HG03159 (cell line): ENCODE measurements at regions not wholly inside any gene's neighbourhood (a gene's known extent, or its start where the extent isn't known, plus 50 kb on each side); places are given as distances from the start of the nearest gene placed in this dataset.

ENCODE experiments used
- ATAC-seq: cut with Tn5 transposase; IDR thresholded peaks from one replicate; pipeline ENCODE4 v1.9.1; 2021; ENCODE audit warnings: mild to moderate bottlenecking, moderate library complexity; ENCODE audit not compliant: unreplicated experiment

DNA sequence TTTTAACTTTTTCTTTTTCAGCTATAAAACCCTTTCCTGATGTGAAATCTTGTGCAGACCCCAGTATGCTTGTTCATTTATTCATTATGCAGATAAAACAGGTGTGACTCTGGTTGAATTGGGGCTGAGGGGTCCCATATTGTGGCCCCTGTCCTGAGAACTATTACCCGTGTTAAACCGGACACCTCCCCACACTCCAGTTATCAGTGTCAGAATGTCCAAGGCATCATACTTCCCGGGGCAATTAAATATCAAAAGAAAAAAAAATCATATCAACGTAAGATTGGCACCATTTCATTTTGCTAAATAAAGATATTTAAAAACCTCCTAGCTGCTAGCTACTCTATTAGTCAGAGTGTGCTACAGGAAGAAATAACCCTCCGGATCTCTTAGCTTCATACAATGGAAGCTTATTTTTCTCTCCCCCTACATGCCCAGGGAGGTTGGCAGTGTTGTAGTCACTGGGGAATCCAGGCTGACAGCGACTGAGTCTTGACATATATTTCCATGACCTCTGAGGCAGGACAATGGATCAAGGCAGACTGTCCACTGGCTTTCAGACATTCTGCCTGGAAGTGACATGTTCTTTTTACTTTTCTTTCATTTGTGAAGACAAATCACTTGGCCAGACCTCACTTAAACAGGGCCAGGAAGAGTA, 170.0 kb downstream of the SEC61B start:
- ATAC-seq, result no peak

DNA sequence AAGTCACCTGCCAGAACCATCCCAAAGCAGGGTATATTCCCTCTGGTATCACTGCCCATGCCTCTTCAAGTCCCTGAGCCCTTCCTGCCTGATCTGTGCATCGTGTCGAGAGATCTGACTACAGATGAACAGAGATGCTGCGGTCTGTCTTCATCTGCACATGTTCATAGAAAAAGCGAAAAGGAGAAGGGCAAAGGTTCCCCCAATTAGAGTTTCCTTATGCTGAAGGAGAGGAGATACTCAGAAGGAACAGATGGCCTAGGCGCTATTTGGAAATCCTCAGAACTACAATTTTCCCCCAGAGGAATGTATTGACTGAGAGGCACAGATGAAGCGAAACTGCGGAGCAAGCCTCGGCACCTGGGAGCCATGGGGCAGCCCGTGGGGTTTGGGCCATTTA, 170.9 kb downstream of the SEC61B start:
- ATAC-seq, result no peak

DNA sequence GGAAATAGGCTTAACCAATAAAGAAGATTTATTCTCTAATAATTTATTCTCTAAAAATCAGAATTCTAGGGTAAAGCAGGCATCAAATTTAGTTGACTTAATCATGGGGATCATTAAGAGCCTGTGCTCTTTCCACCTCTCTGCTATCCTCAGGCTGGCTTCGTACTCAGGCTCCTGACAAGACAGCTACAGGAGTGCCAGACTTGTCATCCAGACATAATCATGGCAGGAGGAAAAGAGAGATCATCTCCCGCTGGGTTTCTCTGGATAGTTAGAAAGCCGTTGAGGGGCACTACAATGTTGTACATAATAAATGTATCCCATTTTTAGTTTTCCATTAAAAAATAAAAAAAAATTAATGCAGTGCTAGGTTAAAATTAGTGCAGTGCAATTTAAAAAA, 171.9 kb downstream of the SEC61B start:
- ATAC-seq, result no peak

DNA sequence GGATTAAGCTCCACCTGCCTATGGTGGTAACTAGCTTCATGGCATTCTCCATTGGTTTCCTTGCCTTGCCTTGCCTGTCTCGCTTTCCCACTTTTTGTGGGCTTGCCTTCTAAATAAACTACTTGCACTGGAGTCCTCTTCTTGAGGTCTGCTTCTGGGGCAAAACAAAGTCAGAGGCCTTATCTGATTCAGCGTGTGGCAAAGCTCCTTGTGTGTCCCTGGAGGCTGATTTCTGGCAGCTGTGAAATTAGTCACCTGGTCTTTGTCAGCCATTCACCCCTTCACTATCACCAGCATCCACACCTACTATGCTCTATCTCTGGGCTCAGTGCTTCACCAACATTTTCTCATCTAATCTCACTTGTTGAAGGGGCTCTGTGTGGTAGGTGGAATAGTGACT, 176.2 kb downstream of the SEC61B start:
- no peak for ATAC-seq

- no peak for ATAC-seq
Observed at GRCh38 chr9:99399474-99399873, 177.4 kb downstream of the SEC61B start.

DNA sequence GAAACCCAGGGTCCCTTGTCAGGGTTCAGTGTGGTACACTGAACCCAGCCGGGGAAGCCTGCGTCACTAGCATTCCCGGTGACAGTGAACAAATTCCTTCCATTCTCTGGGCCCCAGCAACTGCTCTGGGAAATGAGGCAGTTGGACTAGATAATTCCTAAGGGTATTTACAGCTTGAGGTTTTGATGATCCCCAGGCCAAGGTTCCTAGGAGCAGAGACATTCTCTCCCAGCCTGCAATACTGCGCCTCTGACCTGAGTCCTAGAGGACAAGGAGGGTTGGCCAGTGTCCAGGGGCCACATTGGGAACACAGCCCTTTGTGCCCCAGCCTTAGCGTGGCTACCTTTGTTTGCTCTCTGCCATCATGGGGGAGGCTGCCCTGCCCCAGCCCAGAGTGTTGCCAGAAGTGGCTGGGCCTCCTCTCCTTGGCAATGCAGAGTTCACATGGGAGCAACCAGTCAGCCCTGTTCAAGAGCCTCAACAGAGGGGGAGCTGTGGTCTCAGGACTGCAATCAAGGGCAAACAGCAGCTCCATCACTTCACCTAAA, 178.2 kb downstream of the SEC61B start:
- no peak for ATAC-seq

- no peak for ATAC-seq
Observed at GRCh38 chr9:99401680-99402504, 179.8 kb downstream of the SEC61B start.

- ATAC-seq, result no peak
Observed at GRCh38 chr9:99403371-99403770, 181.3 kb downstream of the SEC61B start.

DNA sequence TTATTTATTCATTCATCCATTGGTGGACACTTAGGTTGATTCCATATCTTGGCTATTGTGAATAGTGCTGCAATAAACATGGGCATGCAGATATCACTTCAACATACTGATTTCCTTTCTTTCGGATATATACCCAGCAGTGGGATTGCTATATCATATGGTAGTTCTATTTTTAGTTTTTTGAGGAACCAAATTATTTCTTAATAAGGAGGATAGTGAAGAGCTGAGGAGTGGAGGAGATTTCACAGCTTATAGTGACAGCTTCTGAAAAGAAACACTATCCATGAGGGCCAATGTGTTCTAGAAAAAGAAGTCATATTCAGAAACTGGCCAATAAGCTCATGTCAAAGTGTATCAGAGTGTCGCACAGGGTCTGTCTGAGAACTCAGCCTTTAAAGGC, 183.3 kb downstream of the SEC61B start:
- no peak for ATAC-seq

- no peak for ATAC-seq
Observed at GRCh38 chr9:99406939-99407338, 184.9 kb downstream of the SEC61B start.

GRCh38 chr9:99411068-99411467, 189.0 kb downstream of the SEC61B start:
- ATAC-seq, result no peak

- ATAC-seq, result no peak
Observed at GRCh38 chr9:99411479-99412115, 189.5 kb downstream of the SEC61B start.

DNA sequence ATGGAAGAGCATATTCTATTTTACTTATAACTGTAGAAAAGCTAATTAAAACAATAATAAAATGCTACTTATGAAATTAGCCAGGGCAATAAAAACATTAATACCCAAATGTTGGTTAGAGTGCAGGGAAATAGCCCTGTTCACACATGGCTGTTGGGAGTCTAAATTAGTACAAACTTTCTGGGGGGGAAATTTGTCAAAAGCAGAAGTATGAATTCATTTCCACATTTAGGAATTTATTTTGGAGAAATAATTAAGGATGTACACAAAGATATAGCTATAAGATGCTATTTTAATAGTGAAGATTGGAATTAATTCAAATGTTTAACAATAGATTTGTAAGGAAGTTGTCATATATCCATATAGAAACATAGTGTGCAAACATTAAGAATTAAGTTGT, 190.5 kb downstream of the SEC61B start:
- ATAC-seq, result no peak

DNA sequence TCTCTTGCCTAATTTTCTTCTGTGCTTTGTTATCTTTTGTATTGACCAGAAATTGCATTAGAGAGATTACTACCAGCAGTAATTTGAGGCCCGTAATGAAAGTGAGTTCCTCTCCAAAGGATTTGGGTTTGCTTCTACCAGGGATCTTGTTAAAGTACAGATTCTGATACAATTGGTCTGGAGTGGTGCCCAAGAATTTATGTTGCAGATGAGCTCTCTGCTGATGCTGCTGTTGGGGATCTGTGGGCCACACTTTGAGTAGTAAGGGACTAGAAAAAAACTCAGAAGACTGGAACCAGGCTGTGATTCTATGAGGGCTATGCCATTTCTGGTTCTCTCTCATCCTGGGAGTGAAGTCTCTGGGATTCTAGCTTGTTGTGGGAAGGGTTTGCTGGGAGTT, 192.2 kb downstream of the SEC61B start:
- no peak for ATAC-seq

DNA sequence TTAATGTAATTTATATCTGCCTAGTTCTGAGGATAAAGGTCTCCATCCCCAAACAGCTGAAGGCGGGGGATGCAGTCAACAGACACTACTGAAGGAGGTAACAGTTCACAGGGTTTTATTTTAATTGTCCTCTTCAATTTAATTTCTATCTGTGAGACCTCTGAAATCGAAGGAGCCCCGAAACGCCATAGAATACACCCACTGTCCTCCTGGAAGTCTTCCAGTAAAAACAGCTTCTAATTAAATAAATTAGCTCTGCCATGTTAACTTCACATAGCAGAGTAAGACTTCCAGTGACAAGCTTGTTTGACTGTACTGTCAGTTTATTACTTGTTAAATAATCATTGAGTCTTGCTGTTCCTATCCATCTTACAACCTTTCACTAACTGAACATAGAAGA, 193.5 kb downstream of the SEC61B start:
- peak; percentile 13 for ATAC-seq

DNA sequence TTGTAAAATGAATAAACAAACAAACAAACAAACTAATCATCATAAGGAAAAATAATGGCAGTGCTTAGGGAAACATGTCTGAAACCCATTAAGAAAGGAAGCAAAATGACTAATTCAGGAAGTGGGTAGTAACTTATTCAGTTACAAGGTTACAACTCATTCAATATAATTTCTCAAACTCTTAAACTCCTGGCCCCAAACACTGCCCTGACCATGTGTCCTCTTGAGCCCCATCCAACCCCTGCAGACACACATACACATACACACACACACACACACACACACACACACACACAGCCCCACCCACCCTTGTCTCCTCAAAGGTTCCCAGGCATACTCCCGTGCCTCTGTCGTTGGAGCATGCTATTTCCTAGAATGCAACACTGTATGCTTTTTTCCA, 193.9 kb downstream of the SEC61B start:
- ATAC-seq, result peak; percentile 70

DNA sequence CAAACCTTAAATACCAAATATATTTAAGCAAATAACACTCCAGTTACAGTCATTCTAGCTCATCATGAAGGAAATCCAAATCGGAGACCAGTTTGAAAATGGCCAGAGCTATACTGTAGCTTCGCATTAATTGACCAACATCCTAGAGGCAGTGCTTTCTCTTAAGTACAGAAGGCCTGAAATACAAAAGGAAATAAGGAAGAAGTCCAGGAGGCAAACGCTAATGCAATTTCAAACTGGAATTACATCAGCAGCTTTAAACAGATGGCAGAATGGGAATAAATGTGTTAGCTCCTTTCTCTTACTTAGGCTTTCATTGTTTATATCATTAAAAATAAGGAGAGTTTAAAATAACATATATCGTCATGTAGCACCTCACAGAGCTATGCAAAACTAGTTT, 197.0 kb downstream of the SEC61B start:
- no peak for ATAC-seq

DNA sequence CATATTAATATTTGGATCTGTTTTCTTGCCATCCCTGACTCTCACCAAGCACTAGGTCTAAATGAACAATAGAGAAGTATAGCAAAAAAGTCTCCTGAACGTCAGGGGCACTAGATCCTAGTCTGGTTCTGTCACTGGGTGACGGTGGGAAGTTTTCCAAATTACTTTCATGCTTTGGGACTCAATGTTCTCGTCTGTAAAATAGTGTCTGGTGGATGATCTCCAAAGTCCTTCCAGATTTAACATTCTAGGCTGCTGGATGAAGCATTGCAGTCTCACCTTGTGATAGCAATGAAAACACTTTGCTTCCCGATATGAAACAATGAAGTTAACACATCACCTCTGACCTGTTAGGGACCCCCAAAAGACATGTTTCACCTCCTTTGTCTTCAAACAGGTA, 199.3 kb downstream of the SEC61B start:
- ATAC-seq, result no peak

- ATAC-seq, result no peak
Observed at GRCh38 chr9:99425124-99425523, 203.0 kb downstream of the SEC61B start.

DNA sequence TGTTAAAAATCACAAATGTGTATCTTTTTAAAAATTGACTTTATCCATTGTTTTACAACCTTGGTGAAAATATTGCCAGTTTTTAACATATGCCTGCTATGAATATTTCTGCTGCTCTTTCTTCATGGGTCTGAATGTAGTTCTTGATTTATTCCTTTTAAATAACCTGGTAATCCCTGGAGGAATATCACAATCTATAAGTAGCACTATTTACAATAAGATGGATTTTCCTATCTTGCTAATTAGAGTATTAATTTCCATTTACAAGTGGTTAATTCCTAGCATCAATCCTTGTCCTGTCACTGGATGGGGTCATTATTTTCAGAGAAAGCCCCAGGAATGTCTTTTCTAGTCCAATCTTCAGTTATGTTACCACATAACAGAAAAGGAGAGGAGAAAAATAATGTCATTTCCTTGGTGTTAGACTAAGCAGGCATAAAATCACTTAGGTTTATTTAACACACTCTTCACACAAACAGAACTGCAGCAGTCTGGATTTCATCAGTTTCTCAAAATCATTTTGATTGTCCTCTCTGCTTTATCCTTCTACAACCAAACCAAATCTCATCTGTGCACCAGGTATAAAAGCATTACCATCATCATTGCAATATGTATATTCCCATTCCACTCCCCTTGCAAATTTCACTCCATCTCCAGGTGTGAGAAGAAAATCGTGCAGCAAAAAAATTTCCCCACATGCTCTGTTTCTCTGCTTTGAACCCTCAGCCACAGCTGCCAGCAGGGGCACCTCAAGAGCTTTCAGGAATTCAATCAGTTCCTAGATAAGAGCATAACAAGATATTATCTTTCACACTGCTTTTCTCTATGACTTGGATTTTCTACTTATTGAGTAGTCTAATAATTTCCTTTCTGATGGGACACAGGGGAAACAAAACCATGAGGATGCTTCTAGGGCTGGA, 204.1 kb downstream of the SEC61B start:
- ATAC-seq, result no peak

- no peak for ATAC-seq
Observed at GRCh38 chr9:99427260-99427659, 205.2 kb downstream of the SEC61B start.
